Body of pancreas (tissue), 4 donors: ENCODE measurements at regions not wholly inside any gene's neighbourhood (a gene's known extent, or its start where the extent isn't known, plus 50 kb on each side); places are given as distances from the start of the nearest gene placed in this dataset.

Source experiments
- CTCF ChIP-seq, 7 experiments: fragments of 450-650 bp in 4 of 7; fragments of 200-600 bp in 3 of 7; sonication (generic) in 3 of 7; IDR thresholded peaks; one replicate each; pipeline ENCODE4 v1.5.1; 2016 to 2019; ENCODE audit warnings: antibody characterized with exemption in 7 of 7
- POLR2A ChIP-seq, 3 donors: fragments of 450-650 bp; IDR thresholded peaks; one replicate each; pipeline ENCODE4 v1.6.1; 2016; ENCODE audit warnings: antibody characterized with exemption in 3 of 3, mild to moderate bottlenecking in 2 of 3

GRCh38 chr3:28745916-28746617, 397.4 kb upstream of the AZI2 start:
- TF ChIP-seq CTCF (IDR thresholded peaks at IDR 0.05) (no peak), POLR2A (IDR thresholded peaks at IDR 0.05) (no peak)
